Stomach (tissue), 8 donors: ENCODE measurements at regions not wholly inside any gene's neighbourhood (a gene's known extent, or its start where the extent isn't known, plus 50 kb on each side); places are given as distances from the start of the nearest gene placed in this dataset.

Experiments
- DNase-seq, 2 donors: peaks; one replicate each; pipeline versions ENCODE4 v3.0.0 to v3.0.0-alpha.2; 2013 to 2019
- H3K27ac ChIP-seq, 5 donors: fragments of 200-600 bp in 4 of 5; sonication (generic) in 4 of 5; one replicate each; pipeline ENCODE4 v1.5.1; 2013 to 2019; ENCODE audit warnings: mild to moderate bottlenecking in 1 of 5, moderate library complexity in 1 of 5
- H3K27me3 ChIP-seq, 3 donors: fragments of 200-600 bp; sonication (generic); one replicate each; pipeline ENCODE4 v1.5.1; 2017 to 2019; ENCODE audit warnings: mixed run types in 1 of 3
- H3K36me3 ChIP-seq, 4 donors: fragments of 200-600 bp; sonication (generic); 1 replicate in 3 of 4; 2 replicates in 1 of 4; pipeline ENCODE4 v1.5.1; 2016 to 2019
- H3K4me1 ChIP-seq, 4 donors: fragments of 200-600 bp; sonication (generic); one replicate each; pipeline ENCODE4 v1.5.1; 2016 to 2019
- H3K4me3 ChIP-seq, 4 donors: fragments of 200-600 bp; sonication (generic) in 3 of 4; one replicate each; pipeline ENCODE4 v1.5.1; 2016 to 2019; ENCODE audit warnings: mild to moderate bottlenecking in 1 of 4
- H3K9me3 ChIP-seq, 4 donors: fragments of 200-600 bp; sonication (generic); one replicate each; pipeline ENCODE4 v1.5.1; 2016 to 2019
- CTCF ChIP-seq, 7 experiments: fragments of 450-650 bp in 4 of 7; fragments of 200-600 bp in 3 of 7; sonication (generic) in 3 of 7; IDR thresholded peaks; one replicate each; pipeline ENCODE4 v1.5.1; 2016 to 2019; ENCODE audit warnings: antibody characterized with exemption in 7 of 7, control low read depth in 2 of 7, mild to moderate bottlenecking in 1 of 7
- EP300 ChIP-seq: sonication (generic); formaldehyde crosslinking; IDR thresholded peaks from one replicate; pipeline ENCODE4 v1.6.1; 2017; ENCODE audit warnings: antibody characterized with exemption
- POLR2A ChIP-seq, 4 donors: fragments of 450-650 bp; IDR thresholded peaks; one replicate each; pipeline ENCODE4 v1.6.1; 2016; ENCODE audit warnings: antibody characterized with exemption in 4 of 4, control low read depth in 2 of 4, mild to moderate bottlenecking in 1 of 4, moderate library complexity in 1 of 4
- POLR2AphosphoS5 ChIP-seq, 3 donors: sonication (generic); formaldehyde crosslinking; IDR thresholded peaks; one replicate each; pipeline ENCODE4 v1.6.1; 2016; ENCODE audit warnings: antibody characterized with exemption in 3 of 3
- WGBS, 5 donors: extraction: QIAGEN DNeasy Blood & Tissue Kit in 3 of 5; methylation state at CpG; one replicate each; pipeline versions ENCODE4 v1.1.5 to v1.1.7; 2013 to 2018; 5-methylcytosine and 5-hydroxymethylcytosine counted together
- intact Hi-C: fragments of 100-400 bp; cut with DNase I; formaldehyde crosslinking; loops from one replicate; pipeline ENCODE4 v1.15.1; 2023; ENCODE audit warnings: low total_unique reads
- donor health status: healthy with polysubstance abuse.
- donor health status: Bipolar disorder and iron deficiency.
- donor health status: healthy.

GRCh38 chr6:120981835-120982234 is 352.4 kb downstream of the TBC1D32 start:
- Histone ChIP-seq H3K27ac (no peak overlapping the region), H3K36me3 (no peaks in the 10 kb centered on the region), H3K4me3 (no peak overlapping the region), H3K27me3 (no peaks in the 10 kb centered on the region), H3K9me3 (no peaks in the 10 kb centered on the region), H3K4me1 (no peaks in the 10 kb centered on the region)
- intact Hi-C loops: no loop called here
- DNase-seq: no peak
- no peak for TF ChIP-seq POLR2AphosphoS5 (IDR thresholded peaks at IDR 0.05)

GRCh38 chr6:120966321-120966720 is 368.0 kb downstream of the TBC1D32 start:
- Histone ChIP-seq H3K4me1 (no peaks in the 10 kb centered on the region), H3K27me3 (no peaks in the 10 kb centered on the region), H3K9me3 (no peaks in the 10 kb centered on the region), H3K27ac (no peak overlapping the region), H3K36me3 (no peaks in the 10 kb centered on the region), H3K4me3 (no peak overlapping the region)
- TF ChIP-seq POLR2A (IDR thresholded peaks at IDR 0.05) (no peak), POLR2AphosphoS5 (IDR thresholded peaks at IDR 0.05) (no peak), EP300 (no peak), CTCF (IDR thresholded peaks at IDR 0.05) (no peak)
- intact Hi-C loops: no loop called here
- no peak for DNase-seq

- intact Hi-C loops: no loop called here
- Histone ChIP-seq H3K9me3 (no peaks in the 10 kb centered on the region), H3K4me1 (no peaks in the 10 kb centered on the region), H3K27me3 (no peaks in the 10 kb centered on the region), H3K36me3 (no peaks in the 10 kb centered on the region), H3K27ac (no peak overlapping the region), H3K4me3 (no peak overlapping the region)
- WGBS, 5 donors: 67 to 78% (median 74%) methylated on average over 3 of the region's 3 CpGs
- DNase-seq: no peak
- TF ChIP-seq POLR2AphosphoS5 (IDR thresholded peaks at IDR 0.05) (no peak), POLR2A (IDR thresholded peaks at IDR 0.05) (no peak), EP300 (no peak), CTCF (IDR thresholded peaks at IDR 0.05) (no peak)
These were observed 368.5 kb downstream of the TBC1D32 start for GRCh38 chr6:120965814-120966213.

- 78 to 100% (median 93%) methylated on average over 1 of the region's 1 CpG for WGBS, 5 donors
- intact Hi-C loops: no loop called here
- no peaks in the 10 kb centered on the region for H3K27me3 ChIP-seq
- DNase-seq: no peak
- no peak overlapping the region for H3K4me3 ChIP-seq
- H3K36me3 ChIP-seq: no peaks in the 10 kb centered on the region
- no peaks in the 10 kb centered on the region for H3K4me1 ChIP-seq
- no peak for TF ChIP-seq CTCF (IDR thresholded peaks at IDR 0.05)
- no peak for TF ChIP-seq EP300
- TF ChIP-seq POLR2AphosphoS5 (IDR thresholded peaks at IDR 0.05): no peak
- no peak for TF ChIP-seq POLR2A (IDR thresholded peaks at IDR 0.05)
- H3K27ac ChIP-seq: no peak overlapping the region
- no peaks in the 10 kb centered on the region for H3K9me3 ChIP-seq
These were observed 373.5 kb downstream of the TBC1D32 start for GRCh38 chr6:120960761-120961160.

GRCh38 chr6:120954111-120954510 is 380.2 kb downstream of the TBC1D32 start:
- Histone ChIP-seq H3K9me3 (no peaks in the 10 kb centered on the region), H3K27ac (no peak overlapping the region), H3K27me3 (no peaks in the 10 kb centered on the region), H3K4me3 (no peak overlapping the region), H3K36me3 (no peaks in the 10 kb centered on the region), H3K4me1 (no peaks in the 10 kb centered on the region)
- TF ChIP-seq POLR2A (IDR thresholded peaks at IDR 0.05) (no peak), EP300 (no peak)
- no peak for DNase-seq
- 30 to 55% (median 36%) methylated on average over 1 of the region's 1 CpG for WGBS, 5 donors
- intact Hi-C loops: no loop called here

GRCh38 chr6:120951258-120951657 is 383.0 kb downstream of the TBC1D32 start:
- intact Hi-C loops: no loop called here
- 33 to 51% (median 39%) methylated on average over 3 of the region's 3 CpGs for WGBS, 5 donors
- no peak for TF ChIP-seq EP300
- no peak for TF ChIP-seq CTCF (IDR thresholded peaks at IDR 0.05)
- TF ChIP-seq POLR2A (IDR thresholded peaks at IDR 0.05): no peak
- no peak for TF ChIP-seq POLR2AphosphoS5 (IDR thresholded peaks at IDR 0.05)

More at GRCh38 chr6:120951258-120951657, 383.0 kb downstream of the TBC1D32 start:
- no peak overlapping the region for H3K4me3 ChIP-seq
- DNase-seq: no peak
- H3K27ac ChIP-seq: no peak overlapping the region
- H3K27me3 ChIP-seq: no peaks in the 10 kb centered on the region
- H3K9me3 ChIP-seq: no peaks in the 10 kb centered on the region
- no peaks in the 10 kb centered on the region for H3K4me1 ChIP-seq
- no peaks in the 10 kb centered on the region for H3K36me3 ChIP-seq
